ENCODE measurements at regions not wholly inside any gene's neighbourhood (a gene's known extent, or its start where the extent isn't known, plus 50 kb on each side); places are given as distances from the start of the nearest gene placed in this dataset.

DNA sequence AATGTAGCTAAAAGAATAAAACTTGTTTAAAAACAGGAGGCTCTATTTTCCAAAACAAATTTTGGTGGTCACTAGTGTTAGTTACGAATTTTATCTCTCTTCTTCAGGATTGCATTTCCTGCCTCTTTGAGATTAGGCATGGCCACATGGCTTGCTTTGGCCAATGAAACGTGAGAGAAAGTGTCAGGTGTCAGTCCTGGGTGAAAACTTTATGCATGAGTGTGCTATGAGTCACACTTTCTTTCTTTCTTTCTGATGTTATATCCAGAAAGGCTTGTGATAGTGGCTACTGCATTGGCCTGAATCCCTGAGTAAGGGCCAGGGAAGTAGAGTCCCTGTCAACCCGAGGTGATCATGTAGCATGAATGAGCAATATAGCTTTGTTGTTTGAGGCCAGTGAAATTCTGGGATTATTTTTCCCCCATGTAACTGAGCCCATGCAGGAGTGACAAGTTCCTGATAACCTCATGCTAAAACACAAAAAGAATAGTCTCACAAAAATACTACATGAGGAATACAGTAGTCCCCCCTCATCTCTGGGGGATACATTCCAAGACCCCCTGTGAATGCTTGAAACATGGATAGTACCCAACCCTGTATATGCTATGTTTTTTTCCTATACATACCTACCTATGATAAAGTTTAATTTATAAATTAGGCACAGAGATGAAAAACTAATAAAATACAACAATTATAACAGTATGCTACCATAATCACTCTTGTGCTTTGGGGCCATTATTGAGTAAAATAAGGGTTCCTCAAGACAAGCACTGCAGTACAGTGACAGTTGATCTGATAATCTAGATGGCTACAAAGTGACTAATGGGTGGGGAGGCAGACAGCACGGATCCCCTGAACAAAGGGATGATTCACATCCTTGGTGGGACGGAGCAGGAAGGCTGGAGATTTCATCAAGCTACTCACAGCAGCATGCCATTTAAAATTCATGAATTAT lies 109.5 kb downstream of the CDC42EP3 start:
- Histone ChIP-seq H2AFZ (ENCODE audit: low read depth, low read length) (peak overlapping the region; percentile 84), H3K4me2 (ENCODE audit: insufficient read depth, low read length) (peak overlapping the region; percentile 66), H3K4me3 (peak overlapping the region; percentile 33; the same call in 1 of the 2 replicates), H3K9me3 (replicated peaks; ENCODE audit: control insufficient read depth, insufficient read depth, low read depth, low read length) (no peaks in the 10 kb centered on the region), H3K9ac (ENCODE audit: insufficient read depth in 1 of 2, low read depth in 2 of 2, low read length in 2 of 2) (peak overlapping the region in 1 of 2 experiments; percentile 68; a peak in 2 of 4 replicates), H4K20me1 (replicated peaks; ENCODE audit: control insufficient read depth, insufficient read depth, low read length) (no peaks in the 10 kb centered on the region), H3K27me3 (ENCODE audit: control insufficient read depth in 2 of 2, insufficient read depth in 2 of 2, low read length in 2 of 2) (no peaks in the 10 kb centered on the region), H3K4me1 (replicated peaks in 1 of 2; ENCODE audit: control insufficient read depth in 2 of 2, insufficient read depth in 2 of 2, low read length in 2 of 2) (peaks cover 0 to 35% of the 10 kb centered on the region in 2 experiments; a peak in 4 of 5 replicates), H3K27ac (ENCODE audit: extremely low read depth, low read depth, low read length) (peak overlapping the region; percentile 95), H3K9me1 (ENCODE audit: control insufficient read depth, insufficient read depth, low read length) (no peaks in the 10 kb centered on the region), H3K79me2 (ENCODE audit: control insufficient read depth, insufficient read depth, low read length) (peaks cover 37% of the 10 kb centered on the region; the same call in 2 of the 3 replicates), H3K36me3 (ENCODE audit: control insufficient read depth, insufficient read depth, low read length) (peaks cover 7% of the 10 kb centered on the region; the same call in 2 of the 3 replicates)
- ATAC-seq (peak; percentile 92), DNase-seq (ENCODE audit: extremely low read depth in 1 of 4, low spot score in 3 of 4) (peak; percentile 77 to 91 (median 82)), FAIRE-seq (peak; percentile 96)
- in situ Hi-C loops (cut with MboI) = loop anchor here (10.0 kb wide), 1 partner anchor 327 kb away; the partner anchor contains the start of genes CEBPZ and NDUFAF7
- WGBS (ENCODE audit: insufficient coverage, low coverage, missing lambda C conversion rate) = 3% methylated on average over 5 of the region's 5 CpGs
- CTCF ChIA-PET (ENCODE audit: low intra/inter-chr PET ratio) = no interaction called here
- intact Hi-C loops (cut with micrococcal nuclease) = loop anchor here (2.0 kb wide), 1 partner anchor 25 kb away; no protein-coding TSS in a partner anchor
- POLR2A ChIA-PET = interaction anchor here (0.6 to 1.0 kb wide), 3 partner anchors 9 to 29 kb away, joined by 3 read pairs; no protein-coding TSS in a partner anchor
- BruUV-seq (replicated peaks) = no TSS peak
- TF ChIP-seq ZNF583 (CRISPR knock-in tag; IDR thresholded peaks at IDR 0.05) (no peak), ELF2 (CRISPR knock-in tag; IDR thresholded peaks at IDR 0.05) (no peak), ZNF76 (CRISPR knock-in tag; IDR thresholded peaks at IDR 0.05; ENCODE audit: borderline replicate concordance) (no peak), HNRNPLL (IDR thresholded peaks at IDR 0.05; ENCODE audit: low read depth, low read length, poor library complexity, severe bottlenecking) (no peak), KHSRP (IDR thresholded peaks at IDR 0.05) (no peak), KDM5B (IDR thresholded peaks at IDR 0.05; ENCODE audit: insufficient replicate concordance, low read depth, low read length) (peak; percentile 80), ZNF354B (CRISPR knock-in tag; IDR thresholded peaks at IDR 0.05) (no peak)
- TF ChIP-seq, protein P1, sequence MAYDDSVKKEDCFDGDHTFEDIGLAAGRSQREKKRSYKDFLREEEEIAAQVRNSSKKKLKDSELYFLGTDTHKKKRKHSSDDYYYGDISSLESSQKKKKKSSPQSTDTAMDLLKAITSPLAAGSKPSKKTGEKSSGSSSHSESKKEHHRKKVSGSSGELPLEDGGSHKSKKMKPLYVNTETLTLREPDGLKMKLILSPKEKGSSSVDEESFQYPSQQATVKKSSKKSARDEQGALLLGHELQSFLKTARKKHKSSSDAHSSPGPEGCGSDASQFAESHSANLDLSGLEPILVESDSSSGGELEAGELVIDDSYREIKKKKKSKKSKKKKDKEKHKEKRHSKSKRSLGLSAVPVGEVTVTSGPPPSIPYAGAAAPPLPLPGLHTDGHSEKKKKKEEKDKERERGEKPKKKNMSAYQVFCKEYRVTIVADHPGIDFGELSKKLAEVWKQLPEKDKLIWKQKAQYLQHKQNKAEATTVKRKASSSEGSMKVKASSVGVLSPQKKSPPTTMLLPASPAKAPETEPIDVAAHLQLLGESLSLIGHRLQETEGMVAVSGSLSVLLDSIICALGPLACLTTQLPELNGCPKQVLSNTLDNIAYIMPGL (CRISPR knock-in tag; IDR thresholded peaks at IDR 0.05) = no peak
- TF ChIP-seq, protein P2, sequence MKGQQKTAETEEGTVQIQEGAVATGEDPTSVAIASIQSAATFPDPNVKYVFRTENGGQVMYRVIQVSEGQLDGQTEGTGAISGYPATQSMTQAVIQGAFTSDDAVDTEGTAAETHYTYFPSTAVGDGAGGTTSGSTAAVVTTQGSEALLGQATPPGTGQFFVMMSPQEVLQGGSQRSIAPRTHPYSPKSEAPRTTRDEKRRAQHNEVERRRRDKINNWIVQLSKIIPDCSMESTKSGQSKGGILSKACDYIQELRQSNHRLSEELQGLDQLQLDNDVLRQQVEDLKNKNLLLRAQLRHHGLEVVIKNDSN (CRISPR knock-in tag; IDR thresholded peaks at IDR 0.05) = peak; percentile 95
- TF ChIP-seq, protein P3, sequence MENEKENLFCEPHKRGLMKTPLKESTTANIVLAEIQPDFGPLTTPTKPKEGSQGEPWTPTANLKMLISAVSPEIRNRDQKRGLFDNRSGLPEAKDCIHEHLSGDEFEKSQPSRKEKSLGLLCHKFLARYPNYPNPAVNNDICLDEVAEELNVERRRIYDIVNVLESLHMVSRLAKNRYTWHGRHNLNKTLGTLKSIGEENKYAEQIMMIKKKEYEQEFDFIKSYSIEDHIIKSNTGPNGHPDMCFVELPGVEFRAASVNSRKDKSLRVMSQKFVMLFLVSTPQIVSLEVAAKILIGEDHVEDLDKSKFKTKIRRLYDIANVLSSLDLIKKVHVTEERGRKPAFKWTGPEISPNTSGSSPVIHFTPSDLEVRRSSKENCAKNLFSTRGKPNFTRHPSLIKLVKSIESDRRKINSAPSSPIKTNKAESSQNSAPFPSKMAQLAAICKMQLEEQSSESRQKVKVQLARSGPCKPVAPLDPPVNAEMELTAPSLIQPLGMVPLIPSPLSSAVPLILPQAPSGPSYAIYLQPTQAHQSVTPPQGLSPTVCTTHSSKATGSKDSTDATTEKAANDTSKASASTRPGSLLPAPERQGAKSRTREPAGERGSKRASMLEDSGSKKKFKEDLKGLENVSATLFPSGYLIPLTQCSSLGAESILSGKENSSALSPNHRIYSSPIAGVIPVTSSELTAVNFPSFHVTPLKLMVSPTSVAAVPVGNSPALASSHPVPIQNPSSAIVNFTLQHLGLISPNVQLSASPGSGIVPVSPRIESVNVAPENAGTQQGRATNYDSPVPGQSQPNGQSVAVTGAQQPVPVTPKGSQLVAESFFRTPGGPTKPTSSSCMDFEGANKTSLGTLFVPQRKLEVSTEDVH (IDR thresholded peaks at IDR 0.05; ENCODE audit: low read depth, partially characterized antibody) = no peak
- TF ChIP-seq, protein P4, sequence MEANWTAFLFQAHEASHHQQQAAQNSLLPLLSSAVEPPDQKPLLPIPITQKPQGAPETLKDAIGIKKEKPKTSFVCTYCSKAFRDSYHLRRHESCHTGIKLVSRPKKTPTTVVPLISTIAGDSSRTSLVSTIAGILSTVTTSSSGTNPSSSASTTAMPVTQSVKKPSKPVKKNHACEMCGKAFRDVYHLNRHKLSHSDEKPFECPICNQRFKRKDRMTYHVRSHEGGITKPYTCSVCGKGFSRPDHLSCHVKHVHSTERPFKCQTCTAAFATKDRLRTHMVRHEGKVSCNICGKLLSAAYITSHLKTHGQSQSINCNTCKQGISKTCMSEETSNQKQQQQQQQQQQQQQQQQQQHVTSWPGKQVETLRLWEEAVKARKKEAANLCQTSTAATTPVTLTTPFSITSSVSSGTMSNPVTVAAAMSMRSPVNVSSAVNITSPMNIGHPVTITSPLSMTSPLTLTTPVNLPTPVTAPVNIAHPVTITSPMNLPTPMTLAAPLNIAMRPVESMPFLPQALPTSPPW (CRISPR knock-in tag; IDR thresholded peaks at IDR 0.05) = peak; percentile 2

Measured in K562 (cell line).